SH-SY5Y (cell line): ENCODE measurements at regions not wholly inside any gene's neighbourhood (a gene's known extent, or its start where the extent isn't known, plus 50 kb on each side); places are given as distances from the start of the nearest gene placed in this dataset.

Source experiments
- GATA2 ChIP-seq: IDR thresholded peaks from 2 replicates; pipeline ENCODE4 v1.6.1; 2011; ENCODE audit warnings: mild to moderate bottlenecking, low read depth, low read length
- GATA3 ChIP-seq: IDR thresholded peaks from 2 replicates; pipeline ENCODE4 v1.6.1; 2011; ENCODE audit warnings: low read depth, mild to moderate bottlenecking, low read length, moderate library complexity

DNA sequence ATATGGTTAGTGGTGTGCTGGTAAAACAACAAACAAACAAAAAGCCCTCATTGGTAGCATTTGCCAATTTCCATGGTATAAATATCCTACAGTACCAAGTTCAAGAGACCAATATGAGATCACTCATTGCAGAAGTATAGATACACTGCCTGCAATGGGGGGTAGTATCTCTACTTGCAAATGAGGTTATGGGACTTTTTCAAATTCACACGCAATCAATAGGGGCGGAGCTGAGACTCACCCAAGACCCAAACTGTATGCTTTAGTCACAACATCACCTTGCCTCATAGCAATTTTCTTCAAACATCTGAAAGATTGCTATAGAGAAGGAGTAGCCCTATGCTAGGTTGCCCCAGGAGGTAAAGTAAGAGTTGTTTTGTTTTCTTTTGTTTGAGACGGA is 93.7 kb downstream of the VCPKMT start:
- TF ChIP-seq GATA2 (no peak), GATA3 (no peak)
